ENCODE measurements at regions not wholly inside any gene's neighbourhood (a gene's known extent, or its start where the extent isn't known, plus 50 kb on each side); places are given as distances from the start of the nearest gene placed in this dataset.

GRCh38 chr4:111216791-111217190 lies 593.9 kb upstream of the PITX2 start:
- Mint-ChIP-seq H3K4me1 (ENCODE audit: unreplicated experiment) (peaks cover 5% of the 10 kb centered on the region), H3K27me3 (ENCODE audit: unreplicated experiment) (no peaks in the 10 kb centered on the region), H3K27ac (ENCODE audit: unreplicated experiment) (no peak overlapping the region), H3K9me3 (ENCODE audit: unreplicated experiment) (no peaks in the 10 kb centered on the region), H3K4me3 (ENCODE audit: unreplicated experiment) (no peak overlapping the region), H3K36me3 (ENCODE audit: low read depth, unreplicated experiment) (no peaks in the 10 kb centered on the region)
- no peak for TF ChIP-seq CTCF (IDR thresholded peaks at IDR 0.05; ENCODE audit: unreplicated experiment)
- DNase-seq (ENCODE audit: low spot score): no peak

GRCh38 chr4:111221371-111221770 lies 598.5 kb upstream of the PITX2 start:
- no peaks in the 10 kb centered on the region for H3K27me3 Mint-ChIP-seq (ENCODE audit: unreplicated experiment)
- TF ChIP-seq CTCF (IDR thresholded peaks at IDR 0.05; ENCODE audit: unreplicated experiment): no peak
- H3K4me3 Mint-ChIP-seq (ENCODE audit: unreplicated experiment): no peak overlapping the region
- no peak for DNase-seq (ENCODE audit: low spot score)
- no peaks in the 10 kb centered on the region for H3K9me3 Mint-ChIP-seq (ENCODE audit: unreplicated experiment)
- H3K27ac Mint-ChIP-seq (ENCODE audit: unreplicated experiment): no peak overlapping the region
- no peaks in the 10 kb centered on the region for H3K36me3 Mint-ChIP-seq (ENCODE audit: low read depth, unreplicated experiment)
- peaks cover 5% of the 10 kb centered on the region for H3K4me1 Mint-ChIP-seq (ENCODE audit: unreplicated experiment)

- no peak overlapping the region for H3K27ac Mint-ChIP-seq (ENCODE audit: unreplicated experiment)
- DNase-seq (ENCODE audit: low spot score): no peak
- no peaks in the 10 kb centered on the region for H3K27me3 Mint-ChIP-seq (ENCODE audit: unreplicated experiment)
- H3K4me3 Mint-ChIP-seq (ENCODE audit: unreplicated experiment): no peak overlapping the region
- H3K9me3 Mint-ChIP-seq (ENCODE audit: unreplicated experiment): no peaks in the 10 kb centered on the region
- no peaks in the 10 kb centered on the region for H3K36me3 Mint-ChIP-seq (ENCODE audit: low read depth, unreplicated experiment)
- H3K4me1 Mint-ChIP-seq (ENCODE audit: unreplicated experiment): no peaks in the 10 kb centered on the region
- no peak for TF ChIP-seq CTCF (IDR thresholded peaks at IDR 0.05; ENCODE audit: unreplicated experiment)
Observed at GRCh38 chr4:111228396-111228795, 605.5 kb upstream of the PITX2 start.

- no peaks in the 10 kb centered on the region for H3K27me3 Mint-ChIP-seq (ENCODE audit: unreplicated experiment)
- DNase-seq (ENCODE audit: low spot score): no peak
- no peaks in the 10 kb centered on the region for H3K9me3 Mint-ChIP-seq (ENCODE audit: unreplicated experiment)
- no peak overlapping the region for H3K4me3 Mint-ChIP-seq (ENCODE audit: unreplicated experiment)
- no peaks in the 10 kb centered on the region for H3K36me3 Mint-ChIP-seq (ENCODE audit: low read depth, unreplicated experiment)
- no peaks in the 10 kb centered on the region for H3K4me1 Mint-ChIP-seq (ENCODE audit: unreplicated experiment)
- no peak for TF ChIP-seq CTCF (IDR thresholded peaks at IDR 0.05; ENCODE audit: unreplicated experiment)
- H3K27ac Mint-ChIP-seq (ENCODE audit: unreplicated experiment): no peak overlapping the region
Observed at GRCh38 chr4:111228874-111229273, 606.0 kb upstream of the PITX2 start.

- H3K36me3 Mint-ChIP-seq (ENCODE audit: low read depth, unreplicated experiment): no peaks in the 10 kb centered on the region
- no peak for DNase-seq (ENCODE audit: low spot score)
- no peaks in the 10 kb centered on the region for H3K4me1 Mint-ChIP-seq (ENCODE audit: unreplicated experiment)
- H3K27me3 Mint-ChIP-seq (ENCODE audit: unreplicated experiment): no peaks in the 10 kb centered on the region
- H3K4me3 Mint-ChIP-seq (ENCODE audit: unreplicated experiment): no peak overlapping the region
- H3K9me3 Mint-ChIP-seq (ENCODE audit: unreplicated experiment): no peaks in the 10 kb centered on the region
- no peak overlapping the region for H3K27ac Mint-ChIP-seq (ENCODE audit: unreplicated experiment)
- no peak for TF ChIP-seq CTCF (IDR thresholded peaks at IDR 0.05; ENCODE audit: unreplicated experiment)
Observed at GRCh38 chr4:111230265-111230664, 607.4 kb upstream of the PITX2 start.
